GM12878 (cell line): ENCODE measurements at regions not wholly inside any gene's neighbourhood (a gene's known extent, or its start where the extent isn't known, plus 50 kb on each side); places are given as distances from the start of the nearest gene placed in this dataset.

Experiments used
- BRCA1 ChIP-seq: IDR thresholded peaks from 2 replicates; pipeline ENCODE4 v1.6.1; 2011; ENCODE audit warnings: low read depth, low read length, improper control_type of control experiment
- EGR1 ChIP-seq, 2 experiments: IDR thresholded peaks; 1 replicate in 1 of 2; 2 replicates in 1 of 2; pipeline ENCODE4 v1.6.1; 2011 to 2012; ENCODE audit warnings: low read depth in 2 of 2, low read length in 2 of 2, borderline replicate concordance in 1 of 2, mild to moderate bottlenecking in 1 of 2, moderate library complexity in 1 of 2
- ELK1 ChIP-seq: IDR thresholded peaks from 2 replicates; pipeline ENCODE4 v1.6.1; 2012; ENCODE audit warnings: low read depth, low read length, improper control_type of control experiment
- EZH2 ChIP-seq: IDR thresholded peaks from 2 replicates; pipeline ENCODE4 v1.6.1; 2012; ENCODE audit warnings: low read depth, mild to moderate bottlenecking, control low read depth, inconsistent platforms, low read length, borderline replicate concordance; ENCODE audit not compliant: control insufficient read depth
- IRF3 ChIP-seq: fragments of 450-650 bp; IDR thresholded peaks from 2 replicates; pipeline ENCODE4 v1.6.1; 2014; ENCODE audit warnings: mild to moderate bottlenecking
- POLR2A ChIP-seq: IDR thresholded peaks from 2 replicates; pipeline ENCODE4 v1.6.1; 2011; ENCODE audit warnings: low read depth, mild to moderate bottlenecking, low read length
- POLR2AphosphoS5 ChIP-seq: IDR thresholded peaks from 2 replicates; pipeline ENCODE4 v1.6.1; 2011; ENCODE audit warnings: mild to moderate bottlenecking, low read length, inconsistent platforms
- ZZZ3 ChIP-seq: IDR thresholded peaks from 2 replicates; pipeline ENCODE4 v1.6.1; 2011; ENCODE audit warnings: low read depth; ENCODE audit not compliant: control insufficient read depth, insufficient read length
- TF ChIP-seq, protein P1 (sequence below), 3 experiments: IDR thresholded peaks in 2 of 3; conservative IDR thresholded peaks in 1 of 3; 2 replicates each; pipeline ENCODE4 v1.5.1; 2011; ENCODE audit warnings: low read depth in 3 of 3, low read length in 3 of 3, mild to moderate bottlenecking in 3 of 3, control low read depth in 2 of 3, moderate library complexity in 2 of 3, inconsistent platforms in 1 of 3, mixed read lengths in 1 of 3; ENCODE audit not compliant: control insufficient read depth in 2 of 3, insufficient read depth in 1 of 3; ENCODE audit errors: extremely low read depth in 1 of 3
- TF ChIP-seq, protein P2 (sequence below): fragments of 450-650 bp; IDR thresholded peaks from 2 replicates; pipeline ENCODE4 v1.6.1; 2017; ENCODE audit warnings: mild to moderate bottlenecking, moderate library complexity
- TF ChIP-seq, protein P3 (sequence below): IDR thresholded peaks from 2 replicates; pipeline ENCODE4 v1.6.1; 2011; ENCODE audit warnings: low read depth, low read length, improper control_type of control experiment, borderline replicate concordance
- TF ChIP-seq, protein P4 (sequence below): IDR thresholded peaks from 2 replicates; pipeline ENCODE4 v1.6.1; 2011; ENCODE audit warnings: low read depth, mild to moderate bottlenecking, low read length, moderate library complexity, borderline replicate concordance; ENCODE audit errors: extremely low read depth

DNA sequence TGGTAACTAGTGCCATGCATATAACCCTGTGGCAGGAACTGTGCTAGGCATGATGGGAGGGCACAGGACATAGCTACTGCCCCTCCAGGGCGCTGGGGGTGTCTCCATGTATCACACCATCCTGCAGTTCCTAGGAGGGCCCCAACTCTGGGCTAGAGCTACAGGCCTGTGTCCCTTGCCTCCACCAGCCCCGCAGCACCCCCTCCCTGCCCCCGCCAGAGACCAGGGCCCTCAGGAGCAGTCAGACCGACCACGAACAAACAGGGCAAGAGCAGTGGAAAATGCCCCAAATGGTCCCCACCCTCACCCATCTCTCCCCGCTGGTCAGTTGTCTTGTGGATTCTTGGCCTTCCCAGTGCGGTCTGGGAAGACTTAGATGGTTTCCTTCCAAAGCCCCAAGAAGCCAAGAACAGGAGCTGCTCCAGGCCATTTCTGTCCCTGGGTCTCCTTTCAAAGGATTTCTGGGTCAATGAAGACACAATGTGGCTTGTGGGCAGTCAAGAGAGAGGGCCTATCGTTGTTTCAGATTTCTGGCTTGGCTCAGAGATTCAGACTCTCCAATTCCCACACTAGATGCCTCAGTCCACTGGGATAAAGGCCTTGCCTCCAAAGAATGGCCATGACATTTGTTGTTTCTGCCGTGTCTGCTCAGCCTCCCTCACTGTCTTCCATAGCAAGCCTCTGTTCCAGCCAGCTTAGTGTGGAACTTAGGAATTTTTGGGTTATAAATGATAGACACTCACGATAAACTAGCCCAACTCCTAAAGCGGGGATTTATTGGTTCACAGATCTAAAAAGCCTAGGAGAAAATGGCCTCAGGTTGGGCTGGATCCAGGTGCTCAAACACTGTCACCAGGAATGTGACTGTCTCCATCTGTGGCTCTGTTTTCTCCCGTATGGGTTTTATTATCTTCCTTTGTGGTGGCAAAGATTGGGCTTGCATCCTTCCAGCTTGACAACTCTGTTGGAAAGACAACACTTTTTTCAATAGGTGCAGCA lies 80.6 kb downstream of the LSM3 start:
- TF ChIP-seq, protein P1, sequence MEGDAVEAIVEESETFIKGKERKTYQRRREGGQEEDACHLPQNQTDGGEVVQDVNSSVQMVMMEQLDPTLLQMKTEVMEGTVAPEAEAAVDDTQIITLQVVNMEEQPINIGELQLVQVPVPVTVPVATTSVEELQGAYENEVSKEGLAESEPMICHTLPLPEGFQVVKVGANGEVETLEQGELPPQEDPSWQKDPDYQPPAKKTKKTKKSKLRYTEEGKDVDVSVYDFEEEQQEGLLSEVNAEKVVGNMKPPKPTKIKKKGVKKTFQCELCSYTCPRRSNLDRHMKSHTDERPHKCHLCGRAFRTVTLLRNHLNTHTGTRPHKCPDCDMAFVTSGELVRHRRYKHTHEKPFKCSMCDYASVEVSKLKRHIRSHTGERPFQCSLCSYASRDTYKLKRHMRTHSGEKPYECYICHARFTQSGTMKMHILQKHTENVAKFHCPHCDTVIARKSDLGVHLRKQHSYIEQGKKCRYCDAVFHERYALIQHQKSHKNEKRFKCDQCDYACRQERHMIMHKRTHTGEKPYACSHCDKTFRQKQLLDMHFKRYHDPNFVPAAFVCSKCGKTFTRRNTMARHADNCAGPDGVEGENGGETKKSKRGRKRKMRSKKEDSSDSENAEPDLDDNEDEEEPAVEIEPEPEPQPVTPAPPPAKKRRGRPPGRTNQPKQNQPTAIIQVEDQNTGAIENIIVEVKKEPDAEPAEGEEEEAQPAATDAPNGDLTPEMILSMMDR (IDR thresholded peaks at IDR 0.05 in 2 of 3, conservative IDR thresholded peaks at IDR 0.05 in 1 of 3; ENCODE audit: control insufficient read depth in 2 of 3, extremely low read depth in 1 of 3, insufficient read depth in 1 of 3, low read depth in 3 of 3, low read length in 3 of 3), result no peak
- TF ChIP-seq, protein P2, sequence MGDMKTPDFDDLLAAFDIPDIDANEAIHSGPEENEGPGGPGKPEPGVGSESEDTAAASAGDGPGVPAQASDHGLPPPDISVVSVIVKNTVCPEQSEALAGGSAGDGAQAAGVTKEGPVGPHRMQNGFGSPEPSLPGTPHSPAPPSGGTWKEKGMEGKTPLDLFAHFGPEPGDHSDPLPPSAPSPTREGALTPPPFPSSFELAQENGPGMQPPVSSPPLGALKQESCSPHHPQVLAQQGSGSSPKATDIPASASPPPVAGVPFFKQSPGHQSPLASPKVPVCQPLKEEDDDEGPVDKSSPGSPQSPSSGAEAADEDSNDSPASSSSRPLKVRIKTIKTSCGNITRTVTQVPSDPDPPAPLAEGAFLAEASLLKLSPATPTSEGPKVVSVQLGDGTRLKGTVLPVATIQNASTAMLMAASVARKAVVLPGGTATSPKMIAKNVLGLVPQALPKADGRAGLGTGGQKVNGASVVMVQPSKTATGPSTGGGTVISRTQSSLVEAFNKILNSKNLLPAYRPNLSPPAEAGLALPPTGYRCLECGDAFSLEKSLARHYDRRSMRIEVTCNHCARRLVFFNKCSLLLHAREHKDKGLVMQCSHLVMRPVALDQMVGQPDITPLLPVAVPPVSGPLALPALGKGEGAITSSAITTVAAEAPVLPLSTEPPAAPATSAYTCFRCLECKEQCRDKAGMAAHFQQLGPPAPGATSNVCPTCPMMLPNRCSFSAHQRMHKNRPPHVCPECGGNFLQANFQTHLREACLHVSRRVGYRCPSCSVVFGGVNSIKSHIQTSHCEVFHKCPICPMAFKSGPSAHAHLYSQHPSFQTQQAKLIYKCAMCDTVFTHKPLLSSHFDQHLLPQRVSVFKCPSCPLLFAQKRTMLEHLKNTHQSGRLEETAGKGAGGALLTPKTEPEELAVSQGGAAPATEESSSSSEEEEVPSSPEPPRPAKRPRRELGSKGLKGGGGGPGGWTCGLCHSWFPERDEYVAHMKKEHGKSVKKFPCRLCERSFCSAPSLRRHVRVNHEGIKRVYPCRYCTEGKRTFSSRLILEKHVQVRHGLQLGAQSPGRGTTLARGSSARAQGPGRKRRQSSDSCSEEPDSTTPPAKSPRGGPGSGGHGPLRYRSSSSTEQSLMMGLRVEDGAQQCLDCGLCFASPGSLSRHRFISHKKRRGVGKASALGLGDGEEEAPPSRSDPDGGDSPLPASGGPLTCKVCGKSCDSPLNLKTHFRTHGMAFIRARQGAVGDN, result no peak
- no peak for TF ChIP-seq EZH2
- TF ChIP-seq ELK1, result no peak
- TF ChIP-seq, protein P3, sequence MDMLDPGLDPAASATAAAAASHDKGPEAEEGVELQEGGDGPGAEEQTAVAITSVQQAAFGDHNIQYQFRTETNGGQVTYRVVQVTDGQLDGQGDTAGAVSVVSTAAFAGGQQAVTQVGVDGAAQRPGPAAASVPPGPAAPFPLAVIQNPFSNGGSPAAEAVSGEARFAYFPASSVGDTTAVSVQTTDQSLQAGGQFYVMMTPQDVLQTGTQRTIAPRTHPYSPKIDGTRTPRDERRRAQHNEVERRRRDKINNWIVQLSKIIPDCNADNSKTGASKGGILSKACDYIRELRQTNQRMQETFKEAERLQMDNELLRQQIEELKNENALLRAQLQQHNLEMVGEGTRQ, result no peak
- TF ChIP-seq POLR2AphosphoS5, result no peak
- TF ChIP-seq POLR2A, result no peak
- TF ChIP-seq, protein P4, sequence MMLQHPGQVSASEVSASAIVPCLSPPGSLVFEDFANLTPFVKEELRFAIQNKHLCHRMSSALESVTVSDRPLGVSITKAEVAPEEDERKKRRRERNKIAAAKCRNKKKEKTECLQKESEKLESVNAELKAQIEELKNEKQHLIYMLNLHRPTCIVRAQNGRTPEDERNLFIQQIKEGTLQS, result no peak
- no peak for TF ChIP-seq EGR1 (IDR thresholded peaks at IDR 0.05; ENCODE audit: borderline replicate concordance in 1 of 2, low read depth in 2 of 2, low read length in 2 of 2)
- no peak for TF ChIP-seq BRCA1
- TF ChIP-seq IRF3, result no peak
- TF ChIP-seq ZZZ3, result no peak
